Stimulated activated CD8-positive, alpha-beta memory T cell treated with anti-CD3 and anti-CD28 coated beads, Interleukin-4, amount 100 ng/mL, for 24 hours (primary cell): ENCODE measurements at regions not wholly inside any gene's neighbourhood (a gene's known extent, or its start where the extent isn't known, plus 50 kb on each side); places are given as distances from the start of the nearest gene placed in this dataset.

Experiments used
- DNase-seq: peaks from one replicate; pipeline ENCODE4 v3.0.0-alpha.2; 2020; ENCODE audit warnings: low read depth

DNA sequence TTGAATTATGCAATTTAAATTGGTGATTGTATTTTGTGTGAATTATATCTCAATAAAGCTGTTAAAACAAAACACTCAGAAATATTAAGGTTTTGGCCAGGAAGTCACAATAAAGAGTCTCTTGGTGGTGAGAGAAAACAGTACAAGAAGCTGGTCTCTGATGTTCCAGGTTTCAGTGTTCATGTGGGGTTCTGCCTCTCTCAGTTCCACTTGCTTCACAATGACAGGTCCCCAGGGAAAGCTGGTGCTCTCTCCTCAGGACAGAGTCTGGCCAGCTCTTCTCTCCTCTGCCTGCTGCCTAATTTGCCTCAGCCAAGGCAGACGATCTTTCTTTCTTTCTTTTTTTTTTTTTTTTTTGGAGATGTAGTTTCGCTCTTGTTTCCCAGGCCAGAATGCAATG, 342.9 kb upstream of the PLXNA2 start:
- DNase-seq: no peak

DNA sequence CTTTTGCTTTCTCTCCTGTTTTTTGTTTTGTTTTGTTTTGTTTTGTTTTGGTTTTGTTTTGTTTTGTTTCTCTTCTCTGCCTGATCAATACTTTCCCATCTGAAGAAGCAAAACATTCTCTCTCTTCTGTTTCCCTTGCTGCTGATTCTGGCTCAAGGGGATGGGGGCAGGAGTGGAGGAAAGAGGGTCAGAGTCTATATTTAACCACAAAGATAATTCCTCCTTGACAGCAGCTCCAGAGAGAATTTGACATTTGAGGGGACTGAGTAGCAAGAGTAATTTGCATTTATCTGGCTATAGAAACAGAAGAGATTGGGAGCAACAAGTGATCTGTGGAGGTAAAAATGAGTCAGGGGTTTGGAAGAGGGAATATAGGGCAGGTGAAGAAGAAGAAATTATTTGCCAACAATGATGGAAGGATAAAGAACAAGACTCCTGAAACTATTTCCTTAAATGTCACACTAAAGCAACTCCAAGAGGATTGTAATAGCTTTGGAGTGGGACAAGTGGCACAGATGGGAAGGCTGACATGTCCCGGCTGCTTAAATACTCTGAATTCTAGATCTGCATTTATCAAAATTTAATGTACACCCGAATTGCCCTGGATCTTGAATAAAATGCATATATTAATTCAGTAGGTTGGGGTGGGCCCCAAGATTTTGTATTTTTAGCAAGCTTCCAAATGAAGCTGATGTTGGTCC, 349.3 kb upstream of the PLXNA2 start:
- no peak for DNase-seq

GRCh38 chr1:208595236-208595635, 351.1 kb upstream of the PLXNA2 start:
- no peak for DNase-seq

DNA sequence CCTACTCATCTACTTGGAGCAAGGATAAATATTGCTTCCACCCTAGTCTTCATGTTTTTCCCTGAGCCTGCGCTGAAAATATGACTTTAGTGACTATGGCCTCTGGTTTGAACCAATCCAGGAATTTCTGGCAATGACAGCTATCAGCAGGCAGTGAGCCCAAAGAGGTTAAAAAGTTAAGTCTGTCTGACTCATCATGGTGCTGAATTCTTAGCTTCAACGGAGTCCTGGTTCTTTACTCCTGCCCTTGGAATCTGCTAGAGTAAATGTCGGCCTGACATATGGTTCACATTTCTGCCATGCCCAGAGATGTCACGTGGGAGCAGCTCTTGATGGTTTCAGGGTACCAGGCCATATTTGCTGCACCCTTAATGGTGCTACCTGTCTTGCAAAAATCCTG, 351.6 kb upstream of the PLXNA2 start:
- no peak for DNase-seq

GRCh38 chr1:208597571-208597970, 353.4 kb upstream of the PLXNA2 start:
- no peak for DNase-seq

- no peak for DNase-seq
Measured at GRCh38 chr1:208598021-208598420, 353.8 kb upstream of the PLXNA2 start.

DNA sequence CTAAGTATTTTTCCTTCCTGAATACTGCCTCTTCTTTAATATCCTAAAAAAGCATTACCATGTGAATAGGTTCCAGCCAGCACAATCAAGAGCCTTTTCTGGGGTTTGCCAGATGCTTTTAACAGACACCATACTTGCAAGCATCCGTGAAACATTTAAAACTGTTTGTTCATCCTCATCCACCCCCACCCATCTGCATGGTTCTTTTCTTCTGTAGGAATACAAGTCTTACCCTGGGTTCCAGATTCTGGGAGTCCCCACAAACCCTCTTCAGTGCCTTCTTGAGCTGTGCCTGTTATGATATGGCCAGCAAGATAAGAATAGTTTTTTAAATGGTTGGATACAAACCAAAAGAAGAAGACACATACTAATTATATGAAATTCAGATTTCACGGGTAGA, 354.9 kb upstream of the PLXNA2 start:
- no peak for DNase-seq

GRCh38 chr1:208600456-208601190, 356.4 kb upstream of the PLXNA2 start:
- no peak for DNase-seq

DNA sequence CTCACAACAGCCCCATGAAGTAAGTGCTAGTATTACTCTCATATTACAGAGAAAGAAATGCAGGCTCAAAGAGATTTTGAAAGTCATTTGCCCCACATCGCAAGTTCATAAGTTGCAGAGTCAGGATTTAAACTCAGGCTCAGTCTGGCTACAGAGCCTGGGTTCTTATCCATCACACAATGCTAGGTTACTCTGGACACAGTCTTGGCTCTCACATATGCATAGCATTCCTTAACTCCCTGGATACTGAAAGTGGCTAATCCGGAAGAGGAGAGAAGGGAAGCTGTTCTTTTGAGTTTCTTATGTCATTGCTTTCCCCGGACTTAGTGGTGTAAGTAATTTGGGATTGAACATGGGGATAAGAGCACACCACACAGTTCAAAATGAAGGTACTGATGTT, 357.4 kb upstream of the PLXNA2 start:
- no peak for DNase-seq

DNA sequence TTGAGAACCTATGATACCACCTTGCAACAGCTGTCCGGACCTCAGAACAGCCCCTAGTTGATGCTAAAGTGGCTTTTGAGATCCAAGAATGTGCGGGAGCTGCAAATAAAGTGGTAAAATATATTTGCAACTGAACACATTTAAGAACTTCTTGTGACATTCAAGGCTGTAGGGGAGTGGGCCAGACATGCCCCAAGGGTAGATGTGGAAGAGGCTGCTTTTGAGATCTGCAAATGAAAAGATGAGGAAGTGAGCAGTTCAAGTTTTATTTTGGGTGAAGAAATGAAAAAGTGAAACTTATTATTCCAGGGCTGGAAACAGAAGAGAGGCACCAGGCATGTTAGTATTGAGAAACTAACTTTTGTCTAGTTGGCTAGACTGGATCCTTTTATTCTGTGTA, 359.5 kb upstream of the PLXNA2 start:
- DNase-seq: no peak

GRCh38 chr1:208604295-208604694, 360.1 kb upstream of the PLXNA2 start:
- no peak for DNase-seq

GRCh38 chr1:208606959-208607358, 362.8 kb upstream of the PLXNA2 start:
- no peak for DNase-seq

DNA sequence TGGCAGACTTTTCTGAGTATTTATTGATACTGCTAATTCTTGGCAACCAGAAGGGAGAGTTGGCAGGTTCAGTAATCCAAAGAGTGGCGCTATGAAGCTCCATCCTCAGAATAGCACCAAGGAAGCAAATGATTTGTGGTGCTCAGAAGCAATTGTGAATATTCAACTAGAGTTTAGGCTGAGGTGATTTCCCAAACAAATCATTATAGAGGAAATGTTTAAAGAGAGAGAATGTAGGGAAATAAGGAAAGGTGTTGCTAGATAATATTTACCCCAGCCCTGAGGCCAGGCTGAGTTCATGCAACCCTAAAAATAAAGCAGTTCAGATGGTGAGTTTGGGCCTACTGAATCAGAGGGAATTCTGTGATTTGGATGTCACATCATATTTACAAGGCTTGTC, 363.4 kb upstream of the PLXNA2 start:
- no peak for DNase-seq

GRCh38 chr1:208614610-208615009, 370.4 kb upstream of the PLXNA2 start:
- no peak for DNase-seq

DNA sequence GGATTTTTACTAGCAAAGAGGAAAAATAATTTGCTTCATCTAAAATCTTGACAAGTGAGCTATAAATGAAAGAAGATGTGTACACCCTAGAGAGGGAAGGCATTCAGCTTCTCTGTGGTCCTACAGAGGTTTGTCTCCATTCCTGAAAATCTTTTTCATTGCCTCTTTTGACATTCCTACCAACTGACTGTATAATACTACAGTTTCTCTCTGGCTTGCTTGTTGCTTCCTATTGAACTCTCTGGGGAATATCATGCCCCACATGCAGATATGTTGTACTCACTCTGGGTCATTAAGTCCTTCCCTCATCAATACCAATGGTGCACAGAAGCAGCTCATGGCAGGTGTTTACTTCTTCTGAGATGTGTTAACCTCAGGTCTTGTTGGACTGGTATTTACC, 371.2 kb upstream of the PLXNA2 start:
- DNase-seq: no peak

- no peak for DNase-seq
Measured at GRCh38 chr1:208616776-208617175, 372.6 kb upstream of the PLXNA2 start.

- DNase-seq: no peak
Measured at GRCh38 chr1:208628022-208628914, 384.1 kb upstream of the PLXNA2 start.

GRCh38 chr1:208631092-208631491, 386.9 kb upstream of the PLXNA2 start:
- no peak for DNase-seq

DNA sequence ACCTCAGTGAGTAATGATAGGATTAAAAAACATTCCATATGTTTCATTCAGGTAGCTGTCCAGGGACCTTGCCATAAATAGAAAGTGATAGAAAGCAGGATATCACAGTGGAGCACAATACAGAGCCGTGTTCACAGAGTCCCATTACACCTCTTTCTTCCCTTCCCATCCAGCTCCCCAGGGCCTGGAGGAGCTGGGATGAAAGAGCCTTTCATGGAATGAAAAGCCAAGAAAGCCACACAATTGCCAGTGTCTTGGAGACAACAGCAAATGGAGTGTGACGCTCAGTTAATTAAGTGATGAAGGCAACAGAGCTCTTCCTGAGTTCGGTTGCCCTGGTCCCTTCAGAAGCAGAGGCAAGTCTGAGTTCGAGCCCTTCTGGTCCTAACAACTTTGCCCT, 387.3 kb upstream of the PLXNA2 start:
- no peak for DNase-seq

DNA sequence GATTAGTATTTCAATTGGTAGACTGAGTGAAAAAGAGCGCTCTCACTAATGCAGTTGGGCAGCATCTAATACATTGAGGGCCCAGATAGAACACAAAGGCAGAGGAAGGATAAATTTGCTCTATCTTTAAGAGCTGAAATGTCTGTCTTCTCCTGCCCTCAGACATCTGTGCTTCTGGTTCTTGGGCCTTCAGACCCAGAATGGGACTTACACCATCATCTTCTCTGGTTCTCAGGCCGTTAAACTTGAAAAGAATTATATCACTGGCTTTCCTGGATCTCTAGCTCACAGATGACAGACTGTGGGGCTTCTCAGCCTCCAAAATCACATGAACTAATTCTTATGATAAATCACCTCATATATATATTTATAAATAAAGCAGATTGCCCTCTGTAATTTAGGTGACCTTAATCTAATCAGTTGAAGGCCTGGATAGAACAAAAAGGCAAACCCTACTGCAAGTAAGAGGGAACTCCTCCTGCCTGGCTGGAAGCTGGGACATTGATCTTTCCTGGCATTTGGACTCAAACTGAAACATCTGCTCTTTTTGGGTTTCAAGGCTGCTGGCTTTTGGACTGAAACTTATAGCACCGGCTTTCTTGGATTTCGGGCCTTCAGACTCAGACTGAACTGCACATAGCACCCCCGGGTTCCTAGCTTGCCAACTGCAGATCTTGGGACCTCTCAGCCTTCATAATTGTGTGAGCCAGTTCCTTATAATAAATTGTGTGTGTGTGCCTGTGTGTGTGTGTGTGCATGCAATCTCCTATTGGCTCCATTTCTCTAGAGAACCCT, 390.4 kb upstream of the PLXNA2 start:
- DNase-seq: no peak

- DNase-seq: no peak
Measured at GRCh38 chr1:208637181-208637580, 393.0 kb upstream of the PLXNA2 start.

GRCh38 chr1:208639382-208639781, 395.2 kb upstream of the PLXNA2 start:
- DNase-seq: no peak
